PC-3 (cell line): ENCODE measurements at regions not wholly inside any gene's neighbourhood (a gene's known extent, or its start where the extent isn't known, plus 50 kb on each side); places are given as distances from the start of the nearest gene placed in this dataset.

Experiments
- CTCF ChIP-seq: fragments of 300-600 bp; sonication (generic); conservative IDR thresholded peaks from 2 replicates; pipeline ENCODE4 v1.5.1; 2017; ENCODE audit warnings: antibody characterized with exemption, low read depth, mild to moderate bottlenecking, low read length
- EZH2 ChIP-seq: fragments of 300-600 bp; sonication (generic); IDR thresholded peaks from one replicate; pipeline ENCODE4 v1.6.1; 2017; ENCODE audit warnings: antibody characterized with exemption, mild to moderate bottlenecking, low read length; ENCODE audit not compliant: unreplicated experiment

GRCh38 chr18:71844814-71845213, 699.3 kb downstream of the CBLN2 start:
- no peak for TF ChIP-seq CTCF
- no peak for TF ChIP-seq EZH2
